Right ventricle myocardium superior (tissue), 1 donor: ENCODE measurements at regions not wholly inside any gene's neighbourhood (a gene's known extent, or its start where the extent isn't known, plus 50 kb on each side); places are given as distances from the start of the nearest gene placed in this dataset.

Experiments
- ATAC-seq: fragments of 200-7000 bp; cut with Tn5 transposase; one replicate; pipeline ENCODE4 v1.9.1; 2020; ENCODE audit warnings: mild to moderate bottlenecking; ENCODE audit not compliant: poor library complexity
- DNase-seq: peaks from one replicate; pipeline ENCODE4 v3.0.0-alpha.2; 2020
- intact Hi-C: fragments of 100-400 bp; cut with DNase I; formaldehyde crosslinking; loops from one replicate; pipeline ENCODE4 v1.11.2; 2022
- donor health status: DM: no; HTN: yes; CAD: no; lungs with severe emphysema.

DNA sequence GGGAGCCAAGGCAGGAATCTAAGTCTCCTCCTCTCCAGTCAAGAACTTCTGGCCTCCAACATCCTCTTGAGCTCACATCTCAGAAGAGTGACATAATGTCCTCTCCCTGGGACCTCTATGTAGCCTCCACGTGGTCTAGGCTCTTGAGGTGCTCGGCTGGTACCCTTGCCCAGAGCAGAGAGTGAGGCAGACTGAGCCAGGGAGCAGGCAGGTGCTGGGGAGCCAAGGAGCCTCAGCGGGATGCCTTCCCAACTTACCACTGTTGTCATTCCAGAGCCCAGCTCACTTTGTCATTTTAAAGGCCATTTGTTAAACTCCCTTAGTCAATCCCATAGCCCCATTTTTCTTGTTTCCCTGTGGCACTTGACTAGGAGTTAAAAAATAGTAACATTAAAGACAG, 52.1 kb upstream of the DUSP22 start:
- ATAC-seq, result no peak
- DNase-seq, result no peak
- intact Hi-C loops, result no loop called here

- DNase-seq, result no peak
- ATAC-seq, result no peak
- intact Hi-C loops, result no loop called here
Measured at GRCh38 chr6:241336-241865, 50.9 kb upstream of the DUSP22 start.
